Ishikawa (cell line): ENCODE measurements at regions not wholly inside any gene's neighbourhood (a gene's known extent, or its start where the extent isn't known, plus 50 kb on each side); places are given as distances from the start of the nearest gene placed in this dataset.

ENCODE experiments used
- CEBPB ChIP-seq: IDR thresholded peaks from 2 replicates; pipeline ENCODE4 v1.6.1; 2012
- CREB1 ChIP-seq: IDR thresholded peaks from 2 replicates; pipeline ENCODE4 v1.6.1; 2012; ENCODE audit warnings: low read depth
- EGR1 ChIP-seq: IDR thresholded peaks from 2 replicates; pipeline ENCODE4 v1.6.1; 2012
- EP300 ChIP-seq: IDR thresholded peaks from 2 replicates; pipeline ENCODE4 v1.6.1; 2012; ENCODE audit warnings: borderline replicate concordance
- FOXM1 ChIP-seq: IDR thresholded peaks from 2 replicates; pipeline ENCODE4 v1.6.1; 2012; ENCODE audit warnings: low read depth, borderline replicate concordance
- MAX ChIP-seq: IDR thresholded peaks from 2 replicates; pipeline ENCODE4 v1.6.1; 2012
- NFIC ChIP-seq: IDR thresholded peaks from 2 replicates; pipeline ENCODE4 v1.6.1; 2012
- RAD21 ChIP-seq: IDR thresholded peaks from 2 replicates; pipeline ENCODE4 v1.6.1; 2012; ENCODE audit warnings: low read depth
- REST ChIP-seq: IDR thresholded peaks from 2 replicates; pipeline ENCODE4 v1.6.1; 2012; ENCODE audit warnings: low read depth, mild to moderate bottlenecking
- TAF1 ChIP-seq: IDR thresholded peaks from 2 replicates; pipeline ENCODE4 v1.6.1; 2012; ENCODE audit warnings: low read depth, mild to moderate bottlenecking
- TCF12 ChIP-seq: IDR thresholded peaks from 2 replicates; pipeline ENCODE4 v1.6.1; 2012; ENCODE audit warnings: low read depth
- TEAD4 ChIP-seq: IDR thresholded peaks from 2 replicates; pipeline ENCODE4 v1.6.1; 2012
- USF1 ChIP-seq: IDR thresholded peaks from 2 replicates; pipeline ENCODE4 v1.6.1; 2012
- YY1 ChIP-seq: IDR thresholded peaks from 2 replicates; pipeline ENCODE4 v1.6.1; 2012; ENCODE audit warnings: low read depth
- ZBTB7A ChIP-seq: IDR thresholded peaks from 2 replicates; pipeline ENCODE4 v1.6.1; 2012; ENCODE audit warnings: low read depth

- no peak for TF ChIP-seq CREB1
- no peak for TF ChIP-seq ZBTB7A
- no peak for TF ChIP-seq TAF1
- no peak for TF ChIP-seq EGR1
- TF ChIP-seq USF1 = no peak
- no peak for TF ChIP-seq REST
- TF ChIP-seq EP300 = no peak
- no peak for TF ChIP-seq TCF12
These were observed 204.8 kb upstream of the TCERG1L start for GRCh38 chr10:131516285-131516684.

DNA sequence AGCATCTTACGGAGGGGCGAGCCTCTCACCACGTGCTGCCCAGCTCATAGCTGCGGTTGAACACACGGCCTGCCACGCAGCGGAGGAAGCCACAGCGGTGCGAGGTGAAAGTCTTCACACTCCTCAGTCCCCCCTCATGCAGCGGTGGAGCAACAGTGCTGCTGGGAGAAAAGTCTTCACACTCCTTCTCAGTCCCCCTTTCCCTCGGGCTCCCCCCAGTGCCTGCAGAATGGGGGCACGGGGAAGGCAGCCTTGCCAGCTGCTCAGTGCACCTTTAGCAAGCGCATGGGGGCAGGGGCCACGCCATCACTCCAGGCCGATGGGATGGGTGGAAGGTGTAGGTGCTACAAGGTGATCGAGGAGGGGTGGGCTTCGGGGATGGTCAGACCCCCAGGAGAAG, 206.3 kb upstream of the TCERG1L start:
- TF ChIP-seq RAD21 = no peak
- TF ChIP-seq ZBTB7A = no peak
- no peak for TF ChIP-seq YY1
- no peak for TF ChIP-seq FOXM1
- no peak for TF ChIP-seq TEAD4
- no peak for TF ChIP-seq CEBPB
- TF ChIP-seq REST = no peak
- no peak for TF ChIP-seq MAX
- TF ChIP-seq TCF12 = no peak
- TF ChIP-seq CREB1 = no peak
- no peak for TF ChIP-seq NFIC
- TF ChIP-seq USF1 = no peak
- no peak for TF ChIP-seq TAF1
- TF ChIP-seq EGR1 = no peak
- no peak for TF ChIP-seq EP300

- no peak for TF ChIP-seq REST
- TF ChIP-seq EGR1 = no peak
- no peak for TF ChIP-seq TEAD4
- no peak for TF ChIP-seq MAX
- TF ChIP-seq TAF1 = no peak
- no peak for TF ChIP-seq YY1
- TF ChIP-seq ZBTB7A = no peak
- TF ChIP-seq USF1 = no peak
- TF ChIP-seq EP300 = no peak
- TF ChIP-seq FOXM1 = no peak
- TF ChIP-seq TCF12 = no peak
- TF ChIP-seq NFIC = no peak
- TF ChIP-seq CREB1 = no peak
- TF ChIP-seq CEBPB = no peak
- TF ChIP-seq RAD21 = no peak
These were observed 208.4 kb upstream of the TCERG1L start for GRCh38 chr10:131519723-131520605.
